ENCODE measurements at regions not wholly inside any gene's neighbourhood (a gene's known extent, or its start where the extent isn't known, plus 50 kb on each side); places are given as distances from the start of the nearest gene placed in this dataset.

DNA sequence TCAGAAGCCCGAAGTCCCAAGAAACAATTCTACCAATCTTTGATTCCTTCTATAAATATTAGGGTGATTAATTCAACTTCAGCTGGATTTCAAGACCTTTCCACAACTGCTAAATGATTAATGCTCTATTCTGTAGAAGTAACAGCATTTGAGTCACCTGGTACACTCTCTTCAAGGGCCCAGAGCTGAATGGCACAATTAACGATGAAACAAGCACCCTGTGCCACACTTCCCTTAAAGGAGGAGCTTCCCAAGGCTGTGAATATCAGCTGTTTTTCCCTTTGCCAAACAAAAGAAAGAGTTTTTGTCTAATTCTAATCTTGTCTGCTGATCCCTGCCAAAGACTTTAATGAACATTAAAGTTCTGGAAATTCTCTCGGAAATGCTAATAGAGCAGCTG lies 56.0 kb downstream of the BOD1L2 start:
- peak in 6 of 42 donors; percentile 23 to 65 (median 33) for DNase-seq
- intact Hi-C loops (cut with DNase I) = no loop called here

DNA sequence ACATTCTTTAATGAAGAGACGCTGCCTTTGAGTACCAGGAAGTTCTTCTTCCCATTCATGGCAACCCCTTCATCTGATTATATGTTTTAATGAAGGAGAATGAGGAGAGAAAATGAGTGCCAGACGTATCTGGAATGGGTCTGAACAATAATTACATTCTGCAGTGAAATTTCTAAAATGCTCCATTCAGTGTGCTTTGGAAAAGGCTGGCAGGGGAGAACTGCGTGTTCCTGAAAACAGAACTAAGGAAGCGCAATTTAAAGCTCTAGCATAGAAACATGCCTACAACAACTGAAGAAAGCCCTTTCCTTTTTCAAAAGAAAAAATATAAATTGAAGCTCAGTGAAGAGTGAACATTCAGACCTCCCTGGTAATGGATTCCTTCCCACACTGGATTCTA lies 58.8 kb downstream of the BOD1L2 start:
- intact Hi-C loops (cut with DNase I) = no loop called here
- peak in 8 of 42 donors; percentile 19 to 56 (median 32) for DNase-seq

DNA sequence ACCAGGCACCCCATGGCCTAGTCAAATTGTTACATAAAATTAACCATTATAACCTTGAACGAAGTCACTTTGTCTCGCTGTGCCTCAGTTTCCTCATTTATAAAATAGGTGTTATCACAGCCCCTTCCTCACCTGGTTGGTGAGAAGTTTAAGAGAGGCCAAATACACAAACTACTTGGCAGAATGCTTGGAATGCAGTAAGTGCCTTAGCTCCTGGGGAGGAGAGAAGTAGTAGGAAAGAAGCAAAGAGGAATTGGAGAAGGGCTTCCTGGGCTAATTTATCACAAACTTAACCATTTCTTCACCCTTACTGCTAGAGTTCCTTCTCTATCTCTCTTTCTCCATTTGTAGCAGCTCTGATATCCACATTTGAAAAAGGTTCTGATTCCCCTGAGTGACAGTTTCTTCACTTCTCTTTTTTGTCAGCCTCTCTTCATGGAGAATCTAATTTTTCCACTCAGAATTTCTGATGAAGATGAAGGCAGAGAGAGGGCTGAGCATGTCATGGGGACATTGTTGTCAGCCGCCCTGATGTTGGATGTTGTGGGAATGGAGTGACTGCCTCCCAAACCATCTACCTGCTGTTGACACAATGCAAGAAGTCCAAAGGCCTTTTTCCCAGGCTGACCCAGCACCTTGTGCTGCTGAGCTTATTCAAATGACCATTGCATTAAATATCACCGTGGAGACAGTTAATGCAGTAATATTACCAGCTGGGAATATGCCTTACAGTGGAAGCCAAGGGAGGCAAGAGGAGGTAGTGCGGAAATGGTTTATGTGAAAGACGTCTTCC lies 60.4 kb downstream of the BOD1L2 start:
- intact Hi-C loops (cut with DNase I) = no loop called here
- DNase-seq = no peak

DNA sequence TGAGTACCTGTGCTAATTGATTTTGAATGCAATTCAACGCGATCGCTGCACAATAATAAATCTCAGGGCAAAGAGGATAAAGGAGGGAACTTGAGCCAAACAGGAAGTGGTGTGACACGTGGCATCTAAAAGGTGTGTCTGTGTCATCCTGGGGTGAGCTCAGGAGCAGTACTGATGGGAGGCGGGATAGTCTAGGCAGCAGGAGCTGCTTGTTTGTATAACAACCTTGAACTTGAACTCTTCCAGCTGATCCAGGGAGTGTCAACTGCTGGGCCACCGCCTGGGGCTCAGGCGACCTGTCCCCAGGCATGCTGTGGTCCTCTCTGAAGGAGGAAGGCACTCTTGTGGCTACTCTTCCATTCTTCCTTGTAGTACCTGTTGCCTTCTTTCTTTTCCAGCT lies 61.2 kb downstream of the BOD1L2 start:
- no peak for DNase-seq
- intact Hi-C loops (cut with DNase I) = no loop called here

DNA sequence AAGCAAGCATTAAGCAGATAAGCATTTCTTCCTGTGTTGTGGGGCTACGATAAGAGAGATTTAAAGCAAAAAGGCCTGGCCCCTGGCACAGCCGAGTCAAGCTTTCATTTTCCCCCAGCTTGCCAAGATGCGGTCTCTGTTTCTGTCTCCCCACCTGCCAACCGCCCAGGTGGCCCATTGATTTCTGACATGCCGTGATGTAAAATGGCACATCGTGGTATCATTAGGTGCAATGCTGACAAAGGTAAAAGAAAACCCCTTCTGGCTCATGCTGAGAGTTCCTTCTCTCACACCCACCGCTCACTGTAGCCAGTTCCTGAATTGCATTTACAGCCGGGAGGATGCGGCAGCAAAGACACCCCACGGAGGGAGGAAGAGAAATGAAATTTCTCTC lies 62.8 kb downstream of the BOD1L2 start:
- no peak for DNase-seq
- intact Hi-C loops (cut with DNase I) = no loop called here

DNA sequence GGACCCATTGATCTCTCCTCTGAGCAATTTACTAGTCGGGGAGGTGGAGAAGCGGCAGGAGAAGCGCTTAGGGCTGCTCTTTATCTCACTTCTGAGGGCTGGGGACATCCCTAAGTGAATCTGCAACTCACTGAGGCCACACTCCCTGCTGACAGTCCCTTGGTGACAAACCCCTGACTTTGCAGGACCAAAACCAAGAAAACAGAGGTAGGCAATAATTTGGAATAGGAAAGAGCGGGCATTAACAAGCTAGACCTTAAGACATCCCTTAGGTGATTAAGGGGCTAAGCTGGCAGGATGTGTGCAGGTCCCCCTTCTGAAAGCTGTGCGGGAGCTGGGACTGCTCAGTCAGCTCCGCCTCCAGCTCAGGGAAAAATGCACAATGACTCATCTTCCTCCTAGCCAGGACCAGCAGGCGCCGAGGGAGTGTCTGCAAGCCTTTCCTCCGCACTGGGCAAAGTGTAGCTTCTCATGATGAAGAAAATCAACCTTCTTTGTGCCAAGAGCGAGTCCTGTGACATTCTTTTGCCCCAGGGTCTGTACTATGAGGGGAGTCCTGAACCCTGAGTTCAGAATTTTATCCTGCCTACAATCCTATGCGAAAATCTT lies 63.3 kb downstream of the BOD1L2 start:
- DNase-seq = peak in 30 of 42 donors; percentile 27 to 85 (median 58)
- intact Hi-C loops (cut with DNase I) = no loop called here

DNA sequence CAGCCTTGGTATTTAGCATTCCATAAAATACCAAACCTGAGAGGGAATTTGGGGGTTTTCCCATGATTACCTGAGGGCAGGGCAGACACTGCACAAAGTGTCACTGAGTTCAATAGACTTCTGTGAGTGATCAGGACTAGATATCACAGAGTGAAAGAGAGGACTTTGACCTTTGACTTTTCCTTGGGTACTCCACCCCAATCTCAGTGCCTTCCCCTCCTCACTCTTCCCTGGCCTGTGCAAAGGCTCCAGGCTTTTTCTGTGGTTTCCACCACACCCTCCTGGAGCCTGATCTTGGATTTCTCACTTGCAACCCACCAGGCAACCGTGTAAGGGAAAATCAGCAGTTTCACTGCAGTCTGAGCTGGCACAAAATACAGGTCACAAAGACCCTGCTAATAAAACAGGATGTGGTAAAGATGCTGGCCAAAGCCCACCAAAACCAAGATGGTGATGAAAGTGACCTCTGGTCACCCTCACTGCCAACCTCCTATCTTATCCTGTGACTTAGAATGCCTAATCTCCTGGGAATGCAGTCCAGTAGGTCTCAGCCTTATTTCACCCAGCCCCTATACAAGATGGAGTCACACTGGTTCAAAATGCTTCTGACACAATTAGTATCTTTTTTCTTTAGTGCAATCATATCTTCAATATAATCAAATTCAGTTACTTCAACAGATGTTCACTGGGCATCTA lies 64.0 kb downstream of the BOD1L2 start:
- intact Hi-C loops (cut with DNase I) = no loop called here
- no peak for DNase-seq

DNA sequence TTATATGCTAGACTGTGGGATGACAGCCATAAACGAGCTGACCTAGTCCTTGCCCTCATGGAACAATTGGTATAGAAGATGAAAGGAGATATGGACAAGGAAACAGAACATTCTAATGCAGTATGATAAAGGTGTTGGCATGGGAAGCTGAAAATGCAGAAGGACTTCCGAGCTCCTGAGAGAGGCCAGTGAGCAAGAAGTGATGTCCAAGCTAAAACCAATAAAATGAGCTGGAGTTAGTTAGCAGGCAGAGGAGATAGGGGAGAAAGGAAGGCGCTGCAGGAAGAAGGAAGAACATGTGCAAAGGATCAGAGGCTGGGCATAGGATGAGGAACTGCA lies 64.5 kb downstream of the BOD1L2 start:
- DNase-seq = no peak
- intact Hi-C loops (cut with DNase I) = no loop called here

DNA sequence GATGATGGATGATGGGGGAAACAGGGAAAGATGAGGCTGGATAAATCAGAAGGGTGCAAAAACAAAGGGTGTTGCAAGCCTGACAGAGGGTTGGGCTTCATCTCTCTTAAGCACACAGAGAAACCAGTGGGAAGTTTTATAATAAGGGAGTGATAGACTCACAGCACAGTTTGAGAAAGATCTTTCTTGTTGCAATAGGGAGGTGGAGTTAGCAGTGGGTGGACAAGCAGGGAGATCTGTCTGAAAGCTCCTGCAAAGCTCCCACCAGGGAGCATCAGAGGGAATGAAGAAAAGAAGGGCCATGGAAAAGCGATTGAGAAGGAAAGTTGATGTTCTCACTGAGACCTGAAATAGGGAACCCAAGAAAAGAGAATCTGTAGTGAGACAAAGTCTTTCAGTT lies 64.9 kb downstream of the BOD1L2 start:
- intact Hi-C loops (cut with DNase I) = no loop called here
- peak in 18 of 42 donors; percentile 17 to 83 (median 52) for DNase-seq

DNA sequence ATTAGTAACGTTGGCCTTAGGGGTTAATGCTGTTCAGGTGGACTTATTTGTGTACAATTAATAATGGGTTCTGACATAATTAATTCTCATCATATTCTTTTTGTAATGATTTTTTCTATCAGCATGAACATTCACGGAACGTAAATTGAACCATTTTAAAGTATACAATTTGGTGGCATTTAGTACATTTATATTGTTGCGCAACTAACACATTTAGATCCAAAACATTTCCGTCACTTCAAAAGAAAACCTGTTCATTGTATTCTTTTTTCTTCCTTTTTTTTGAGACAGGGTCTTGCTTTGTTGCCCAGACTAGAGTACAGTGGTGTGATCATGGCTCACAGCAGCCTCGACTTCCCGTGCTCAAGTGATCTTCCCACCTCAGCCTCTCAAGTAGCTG lies 65.8 kb downstream of the BOD1L2 start:
- intact Hi-C loops (cut with DNase I) = no loop called here

DNA sequence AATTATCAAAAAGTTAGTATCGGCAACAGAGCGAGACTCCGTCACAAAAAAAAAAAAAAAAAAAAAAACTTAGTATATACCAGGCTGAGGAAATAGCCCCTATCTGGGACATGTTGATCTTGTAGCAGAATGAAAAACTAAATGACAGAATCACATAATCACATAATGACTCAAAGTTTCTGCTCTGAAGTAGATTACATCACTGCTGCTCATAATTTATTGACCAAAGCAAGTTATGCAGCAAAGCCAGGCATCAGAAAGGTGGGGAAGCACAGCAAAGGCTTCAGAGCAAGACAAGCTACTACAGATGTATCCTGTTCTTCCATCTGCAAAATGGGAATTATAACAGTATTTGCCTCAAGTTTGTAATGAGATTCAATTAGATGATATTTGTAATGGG lies 68.1 kb downstream of the BOD1L2 start:
- intact Hi-C loops (cut with DNase I) = no loop called here
- no peak for DNase-seq

More for the DNA sequence above, 65.8 kb downstream of the BOD1L2 start:
- no peak for DNase-seq

DNA sequence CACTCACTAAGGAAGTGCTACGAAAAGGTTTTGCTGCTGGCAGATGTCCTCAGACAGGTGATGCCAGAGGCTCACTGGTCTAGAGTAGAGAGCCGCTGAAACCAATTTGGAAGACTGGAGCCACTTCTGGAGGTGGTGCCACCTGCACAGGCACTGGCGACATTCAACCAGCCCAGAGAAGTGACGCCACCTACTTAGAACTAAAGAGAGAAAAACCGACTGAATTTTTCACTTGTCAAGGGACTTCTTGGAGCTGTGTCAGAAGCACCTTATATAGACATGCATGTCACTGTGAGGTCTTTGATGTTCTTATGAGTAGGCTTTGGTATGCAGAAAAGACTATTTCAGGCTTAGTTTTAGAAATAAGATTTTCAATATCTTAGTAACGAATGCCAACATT lies 71.4 kb downstream of the BOD1L2 start:
- peak in 12 of 42 donors; percentile 18 to 76 (median 54) for DNase-seq
- intact Hi-C loops (cut with DNase I) = no loop called here

DNA sequence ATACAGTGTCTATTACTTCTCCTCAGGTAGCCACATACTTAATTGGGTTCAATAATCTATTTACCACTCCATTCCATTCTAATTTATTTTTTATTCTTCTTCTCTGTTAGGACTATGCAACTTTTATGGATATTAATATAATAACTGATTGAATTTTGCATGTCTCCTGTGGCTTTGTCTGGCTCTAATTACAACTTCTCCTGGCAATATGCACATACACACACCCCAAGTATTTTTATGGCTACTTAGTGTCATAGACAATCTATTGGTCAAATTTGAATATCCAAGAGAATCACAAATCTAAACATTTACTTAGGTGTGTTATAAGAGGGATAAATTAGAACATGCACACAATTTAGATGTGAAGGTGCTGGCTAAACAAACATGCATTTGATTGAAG lies 73.1 kb downstream of the BOD1L2 start:
- no peak for DNase-seq
- intact Hi-C loops (cut with DNase I) = no loop called here

DNA sequence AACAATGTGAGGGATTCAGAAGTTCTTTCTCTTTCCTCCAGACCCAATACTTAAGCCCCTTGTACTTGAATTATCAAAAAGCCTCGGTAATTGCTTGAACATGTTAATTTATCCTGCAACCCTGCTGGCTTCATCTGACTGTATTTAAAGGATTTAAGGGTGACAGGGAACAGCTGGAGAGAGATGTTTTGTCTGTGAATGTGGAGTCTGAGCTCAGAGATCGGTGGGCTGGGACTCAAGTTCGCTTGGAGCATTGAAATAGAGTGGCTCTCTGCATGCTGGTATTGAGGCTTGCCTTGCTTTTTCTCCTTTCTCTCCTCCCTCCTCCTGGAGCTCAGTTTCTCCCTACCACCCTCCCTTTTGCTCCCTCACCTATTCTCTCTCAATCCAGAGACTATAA lies 73.6 kb downstream of the BOD1L2 start:
- no peak for DNase-seq
- intact Hi-C loops (cut with DNase I) = no loop called here

DNA sequence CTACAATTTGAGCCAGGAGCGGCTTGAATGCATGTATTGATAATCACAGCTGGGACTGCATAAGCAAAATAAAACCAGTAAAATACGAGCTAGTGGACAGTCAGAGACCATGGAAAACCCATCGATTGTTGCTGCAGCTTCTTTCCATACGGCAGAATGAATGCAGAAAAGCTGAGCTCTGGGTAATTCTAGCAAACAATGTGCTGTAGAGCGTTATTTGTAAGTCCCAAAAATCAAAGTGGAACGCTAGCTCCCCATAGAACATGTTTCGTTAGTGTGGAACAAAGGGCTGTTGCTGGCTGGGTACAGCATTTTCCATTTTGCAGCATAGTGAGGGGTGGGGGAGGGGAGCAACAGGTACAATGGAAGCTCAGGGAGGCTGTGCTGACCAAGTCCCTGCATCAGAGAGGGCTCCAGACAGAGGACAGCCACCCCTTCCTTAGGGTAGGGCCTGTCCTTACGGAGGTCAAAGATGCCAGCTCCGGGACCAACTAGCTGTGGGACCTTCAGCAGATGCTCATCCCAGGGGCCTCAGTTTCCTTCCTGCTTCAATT lies 74.1 kb downstream of the BOD1L2 start:
- intact Hi-C loops (cut with DNase I) = no loop called here
- DNase-seq = no peak

DNA sequence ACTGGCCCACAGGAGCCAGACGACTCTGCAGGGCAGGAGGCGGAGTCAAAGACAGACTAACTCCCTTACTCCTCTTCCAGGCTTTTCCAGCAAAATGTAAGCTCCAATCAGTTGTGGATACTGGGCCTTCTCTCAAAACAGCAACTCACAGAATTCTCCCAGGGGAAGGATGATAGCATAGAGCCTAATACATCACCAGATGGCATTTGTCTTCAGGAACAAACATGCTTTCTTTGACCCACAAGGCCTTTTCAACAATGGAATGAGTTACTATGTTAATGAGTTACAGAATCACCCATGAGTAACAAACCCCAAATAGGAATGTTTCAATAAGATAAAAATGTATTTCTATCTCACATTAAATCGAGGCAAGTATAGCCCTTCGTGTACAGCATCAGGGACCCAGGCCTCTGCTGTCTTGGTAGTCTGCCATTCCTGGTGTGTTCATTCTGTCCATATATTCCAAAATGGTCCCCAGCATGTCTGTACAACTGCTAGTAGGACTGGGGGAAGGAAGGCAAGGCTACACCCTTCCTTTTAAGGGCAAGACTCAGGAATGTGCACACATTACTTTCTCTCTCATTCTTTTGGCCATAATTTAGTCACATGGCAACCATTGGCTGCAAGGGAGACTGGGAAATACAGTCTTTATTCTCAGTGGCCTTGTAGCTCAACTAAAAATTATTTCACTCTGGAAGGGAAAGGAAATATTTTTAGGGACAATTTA lies 76.4 kb downstream of the BOD1L2 start:
- no peak for DNase-seq
- intact Hi-C loops (cut with DNase I) = no loop called here

DNA sequence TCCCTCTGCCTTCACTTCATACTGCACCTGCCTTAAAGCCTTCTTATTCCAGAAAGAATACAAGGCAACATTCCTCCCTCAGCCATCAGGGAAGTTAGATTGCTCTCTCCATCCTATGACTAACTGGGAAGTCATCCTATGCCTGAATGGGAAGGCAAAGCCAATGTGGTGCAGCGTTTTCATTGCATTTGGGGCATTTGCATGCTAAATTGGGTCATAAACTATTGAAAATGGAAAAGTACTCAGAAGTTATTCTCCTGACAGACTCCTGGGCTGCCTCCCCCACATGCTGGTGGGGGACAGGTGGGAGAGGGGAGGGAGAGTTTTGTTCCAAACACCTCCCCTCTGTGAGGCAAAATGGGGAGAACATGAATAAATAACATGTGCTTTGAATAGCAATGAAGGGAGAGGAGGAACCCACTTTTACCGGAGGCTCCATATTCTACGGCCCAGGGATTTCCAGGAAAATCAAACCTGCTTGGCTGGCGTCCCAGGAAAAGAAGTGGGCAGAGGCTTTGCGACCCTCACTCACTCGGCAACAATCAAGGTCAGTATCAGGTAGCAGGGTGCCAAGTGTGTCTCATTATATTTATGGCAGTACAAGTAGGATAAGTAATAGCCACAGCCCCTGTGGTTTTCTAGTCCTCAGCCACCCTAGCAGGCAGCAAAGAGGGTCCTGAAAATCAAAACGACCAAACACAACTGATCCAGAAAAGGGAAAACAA lies 84.1 kb downstream of the BOD1L2 start:
- intact Hi-C loops (cut with DNase I) = loop anchor here (10.0 kb wide), 1 partner anchor 124 kb away; the partner anchor contains the start of gene ST8SIA3
- DNase-seq = peak in 38 of 42 donors; percentile 16 to 87 (median 63)

DNA sequence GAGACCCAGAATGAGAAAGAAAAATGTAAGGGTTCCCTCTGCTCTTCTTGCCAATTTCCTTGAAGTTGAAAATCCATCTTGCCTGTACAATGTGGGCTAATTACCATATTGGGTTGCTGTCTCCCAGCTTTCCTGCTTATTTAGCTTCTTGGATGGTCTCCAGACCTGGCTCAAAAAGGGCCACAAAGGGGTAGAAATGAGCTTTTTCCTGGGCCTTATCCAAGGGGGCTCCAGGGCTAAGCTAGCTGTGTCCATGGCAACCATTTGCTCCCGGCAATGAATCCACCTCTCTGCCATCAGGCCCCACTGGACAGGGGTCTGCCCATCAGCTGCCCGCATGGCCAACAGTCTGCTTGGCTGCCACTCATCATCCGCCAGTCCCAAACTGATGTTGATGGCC lies 85.0 kb downstream of the BOD1L2 start:
- DNase-seq = peak in 11 of 42 donors; percentile 11 to 57 (median 40)
- intact Hi-C loops (cut with DNase I) = loop anchor here (10.0 kb wide), 1 partner anchor 123 kb away; the partner anchor contains the start of gene ST8SIA3

All from head of caudate nucleus (tissue), 42 donors.